ENCODE measurements at regions not wholly inside any gene's neighbourhood (a gene's known extent, or its start where the extent isn't known, plus 50 kb on each side); places are given as distances from the start of the nearest gene placed in this dataset.

GRCh38 chr4:89492581-89493071, 185.0 kb upstream of the GPRIN3 start:
- no peak for TF ChIP-seq CTCF (IDR thresholded peaks at IDR 0.05; ENCODE audit: low read depth, low read length, poor library complexity, severe bottlenecking)
- TF ChIP-seq EZH2phosphoT487 (IDR thresholded peaks at IDR 0.05; ENCODE audit: borderline replicate concordance, low read length) = no peak

Measured in DOHH2 (cell line).